ENCODE measurements at regions not wholly inside any gene's neighbourhood (a gene's known extent, or its start where the extent isn't known, plus 50 kb on each side); places are given as distances from the start of the nearest gene placed in this dataset.

GRCh38 chr10:10498781-10499180 lies 518.9 kb upstream of the CELF2 start:
- Histone ChIP-seq H3K27ac (no peak overlapping the region), H3K9ac (no peak overlapping the region), H3K27me3 (no peaks in the 10 kb centered on the region), H3K36me3 (no peaks in the 10 kb centered on the region), H3K4me3 (no peak overlapping the region), H3K4me1 (no peaks in the 10 kb centered on the region), H3K9me3 (no peaks in the 10 kb centered on the region), H4K20me1 (no peaks in the 10 kb centered on the region), H3K4me2 (no peak overlapping the region)
- TF ChIP-seq Cebpa-rat (IDR thresholded peaks at IDR 0.05): no peak

GRCh38 chr10:10499839-10500238 lies 517.8 kb upstream of the CELF2 start:
- Histone ChIP-seq H3K4me2 (no peak overlapping the region), H3K4me3 (no peak overlapping the region), H3K4me1 (no peaks in the 10 kb centered on the region), H3K9ac (no peak overlapping the region), H3K27me3 (no peaks in the 10 kb centered on the region), H3K27ac (no peak overlapping the region), H3K9me3 (no peaks in the 10 kb centered on the region), H4K20me1 (no peaks in the 10 kb centered on the region), H3K36me3 (no peaks in the 10 kb centered on the region)
- no peak for TF ChIP-seq Cebpa-rat (IDR thresholded peaks at IDR 0.05)

GRCh38 chr10:10500937-10501336 lies 516.7 kb upstream of the CELF2 start:
- Histone ChIP-seq H4K20me1 (no peaks in the 10 kb centered on the region), H3K27ac (no peak overlapping the region), H3K4me3 (no peak overlapping the region), H3K4me1 (no peaks in the 10 kb centered on the region), H3K9ac (no peak overlapping the region), H3K36me3 (no peaks in the 10 kb centered on the region), H3K27me3 (no peaks in the 10 kb centered on the region), H3K4me2 (no peak overlapping the region), H3K9me3 (no peaks in the 10 kb centered on the region)
- no peak for TF ChIP-seq Cebpa-rat (IDR thresholded peaks at IDR 0.05)

- Histone ChIP-seq H4K20me1 (no peaks in the 10 kb centered on the region), H3K4me2 (no peak overlapping the region), H3K9ac (no peak overlapping the region), H3K4me3 (no peak overlapping the region), H3K4me1 (no peaks in the 10 kb centered on the region), H3K36me3 (no peaks in the 10 kb centered on the region), H3K27me3 (no peaks in the 10 kb centered on the region), H3K9me3 (no peaks in the 10 kb centered on the region), H3K27ac (no peak overlapping the region)
- TF ChIP-seq Cebpa-rat (IDR thresholded peaks at IDR 0.05): no peak
Measured at GRCh38 chr10:10503772-10504171, 513.9 kb upstream of the CELF2 start.

GRCh38 chr10:10508211-10508610 lies 509.5 kb upstream of the CELF2 start:
- H3K36me3 ChIP-seq: no peaks in the 10 kb centered on the region
- no peak overlapping the region for H3K4me2 ChIP-seq
- H3K27ac ChIP-seq: no peak overlapping the region
- no peak overlapping the region for H3K9ac ChIP-seq
- H3K4me3 ChIP-seq: no peak overlapping the region
- H3K9me3 ChIP-seq: no peaks in the 10 kb centered on the region
- H3K4me1 ChIP-seq: no peaks in the 10 kb centered on the region
- no peak for TF ChIP-seq Cebpa-rat (IDR thresholded peaks at IDR 0.05)
- H4K20me1 ChIP-seq: no peaks in the 10 kb centered on the region
- no peaks in the 10 kb centered on the region for H3K27me3 ChIP-seq

GRCh38 chr10:10510179-10510578 lies 507.5 kb upstream of the CELF2 start:
- Histone ChIP-seq H3K4me3 (no peak overlapping the region), H3K27me3 (no peaks in the 10 kb centered on the region), H3K4me2 (no peak overlapping the region), H3K9ac (no peak overlapping the region), H3K9me3 (no peaks in the 10 kb centered on the region), H3K4me1 (no peaks in the 10 kb centered on the region), H4K20me1 (no peaks in the 10 kb centered on the region), H3K27ac (no peak overlapping the region), H3K36me3 (no peaks in the 10 kb centered on the region)
- peak; percentile 62; the same call in 1 of the 2 replicates for TF ChIP-seq Cebpa-rat (IDR thresholded peaks at IDR 0.05)

- Histone ChIP-seq H3K9ac (no peak overlapping the region), H4K20me1 (no peaks in the 10 kb centered on the region), H3K4me3 (no peak overlapping the region), H3K4me1 (no peaks in the 10 kb centered on the region), H3K27ac (no peak overlapping the region), H3K9me3 (no peaks in the 10 kb centered on the region), H3K4me2 (no peak overlapping the region), H3K27me3 (no peaks in the 10 kb centered on the region), H3K36me3 (no peaks in the 10 kb centered on the region)
- TF ChIP-seq Cebpa-rat (IDR thresholded peaks at IDR 0.05): no peak
Measured at GRCh38 chr10:10513067-10513466, 504.6 kb upstream of the CELF2 start.

- Histone ChIP-seq H4K20me1 (no peaks in the 10 kb centered on the region), H3K9me3 (no peaks in the 10 kb centered on the region), H3K27me3 (no peaks in the 10 kb centered on the region), H3K9ac (no peak overlapping the region), H3K4me2 (no peak overlapping the region), H3K36me3 (no peaks in the 10 kb centered on the region), H3K4me1 (no peaks in the 10 kb centered on the region), H3K27ac (no peak overlapping the region), H3K4me3 (no peak overlapping the region)
- TF ChIP-seq Cebpa-rat (IDR thresholded peaks at IDR 0.05): no peak
Measured at GRCh38 chr10:10513898-10514297, 503.8 kb upstream of the CELF2 start.

GRCh38 chr10:10514797-10515196 lies 502.9 kb upstream of the CELF2 start:
- H3K9ac ChIP-seq: no peak overlapping the region
- no peak overlapping the region for H3K4me3 ChIP-seq
- no peaks in the 10 kb centered on the region for H3K9me3 ChIP-seq
- no peaks in the 10 kb centered on the region for H3K27me3 ChIP-seq
- H4K20me1 ChIP-seq: no peaks in the 10 kb centered on the region
- no peaks in the 10 kb centered on the region for H3K36me3 ChIP-seq
- TF ChIP-seq Cebpa-rat (IDR thresholded peaks at IDR 0.05): no peak
- H3K4me2 ChIP-seq: no peak overlapping the region
- no peak overlapping the region for H3K27ac ChIP-seq
- no peaks in the 10 kb centered on the region for H3K4me1 ChIP-seq

- Histone ChIP-seq H4K20me1 (no peaks in the 10 kb centered on the region), H3K9me3 (no peaks in the 10 kb centered on the region), H3K36me3 (no peaks in the 10 kb centered on the region), H3K27ac (no peak overlapping the region), H3K4me1 (no peaks in the 10 kb centered on the region), H3K4me2 (no peak overlapping the region), H3K9ac (no peak overlapping the region), H3K4me3 (no peak overlapping the region), H3K27me3 (no peaks in the 10 kb centered on the region)
- no peak for TF ChIP-seq Cebpa-rat (IDR thresholded peaks at IDR 0.05)
Measured at GRCh38 chr10:10515479-10516204, 502.0 kb upstream of the CELF2 start.

Measured in BLaER1 (cell line).